BE2C (cell line): ENCODE measurements at regions not wholly inside any gene's neighbourhood (a gene's known extent, or its start where the extent isn't known, plus 50 kb on each side); places are given as distances from the start of the nearest gene placed in this dataset.

Source experiments
- DNase-seq: peaks from one replicate; pipeline ENCODE4 v3.0.0-alpha.2; 2020
- H3K27me3 ChIP-seq: fragments of 250-450 bp; sonication (Bioruptor Pico); 2 replicates; pipeline ENCODE4 v1.5.1; 2020; ENCODE audit warnings: mild to moderate bottlenecking
- H3K36me3 ChIP-seq: fragments of 250-450 bp; sonication (Bioruptor Pico); 2 replicates; pipeline ENCODE4 v1.5.1; 2020; ENCODE audit warnings: mild to moderate bottlenecking
- H3K4me1 ChIP-seq: fragments of 250-450 bp; sonication (Bioruptor Pico); 2 replicates; pipeline ENCODE4 v1.5.1; 2020
- H3K4me3 ChIP-seq: 2 replicates; pipeline ENCODE4 v1.5.1; 2011; ENCODE audit warnings: low read depth, low read length
- H3K9me3 ChIP-seq: fragments of 250-450 bp; sonication (Bioruptor Pico); 2 replicates; pipeline ENCODE4 v1.5.1; 2020
- CTCF ChIP-seq: IDR thresholded peaks from 2 replicates; pipeline ENCODE4 v1.5.1; 2012; ENCODE audit warnings: mild to moderate bottlenecking, low read depth, low read length

GRCh38 chr3:116994351-116994879 is 284.8 kb downstream of the TUSC7 start:
- no peak for DNase-seq
- H3K27me3 ChIP-seq: no peaks in the 10 kb centered on the region

GRCh38 chr3:117003501-117003900 is 293.9 kb downstream of the TUSC7 start:
- Histone ChIP-seq H3K36me3 (no peaks in the 10 kb centered on the region), H3K4me3 (no peak overlapping the region), H3K9me3 (no peaks in the 10 kb centered on the region), H3K4me1 (peaks cover 4% of the 10 kb centered on the region; the same call in 1 of the 2 replicates), H3K27me3 (no peaks in the 10 kb centered on the region)
- no peak for DNase-seq
- no peak for TF ChIP-seq CTCF

More at GRCh38 chr3:116994351-116994879, 284.8 kb downstream of the TUSC7 start:
- H3K4me1 ChIP-seq: no peaks in the 10 kb centered on the region
- H3K4me3 ChIP-seq: no peak overlapping the region
- H3K9me3 ChIP-seq: no peaks in the 10 kb centered on the region
- no peaks in the 10 kb centered on the region for H3K36me3 ChIP-seq
- no peak for TF ChIP-seq CTCF

- Histone ChIP-seq H3K27me3 (no peaks in the 10 kb centered on the region), H3K36me3 (no peaks in the 10 kb centered on the region), H3K4me1 (peaks cover 15% of the 10 kb centered on the region), H3K4me3 (no peak overlapping the region), H3K9me3 (no peaks in the 10 kb centered on the region)
- TF ChIP-seq CTCF: no peak
- no peak for DNase-seq
These were observed 295.7 kb downstream of the TUSC7 start for GRCh38 chr3:117005274-117005673.

GRCh38 chr3:117005911-117006522 is 296.4 kb downstream of the TUSC7 start:
- Histone ChIP-seq H3K4me3 (no peak overlapping the region), H3K4me1 (peaks cover 21% of the 10 kb centered on the region), H3K27me3 (no peaks in the 10 kb centered on the region), H3K9me3 (no peaks in the 10 kb centered on the region), H3K36me3 (no peaks in the 10 kb centered on the region)
- no peak for DNase-seq
- no peak for TF ChIP-seq CTCF

GRCh38 chr3:117010318-117010717 is 300.7 kb downstream of the TUSC7 start:
- peak; percentile 70 for DNase-seq
- no peak overlapping the region for H3K4me3 ChIP-seq
- no peaks in the 10 kb centered on the region for H3K36me3 ChIP-seq
- H3K4me1 ChIP-seq: peaks cover 22% of the 10 kb centered on the region
- H3K9me3 ChIP-seq: no peaks in the 10 kb centered on the region
- no peak for TF ChIP-seq CTCF
- H3K27me3 ChIP-seq: no peaks in the 10 kb centered on the region

- no peaks in the 10 kb centered on the region for H3K27me3 ChIP-seq
- no peak for DNase-seq
- no peaks in the 10 kb centered on the region for H3K36me3 ChIP-seq
- no peaks in the 10 kb centered on the region for H3K9me3 ChIP-seq
- H3K4me3 ChIP-seq: no peak overlapping the region
- peaks cover 29% of the 10 kb centered on the region for H3K4me1 ChIP-seq
- TF ChIP-seq CTCF: no peak
These were observed 302.2 kb downstream of the TUSC7 start for GRCh38 chr3:117011687-117012250.
